ENCODE measurements at regions not wholly inside any gene's neighbourhood (a gene's known extent, or its start where the extent isn't known, plus 50 kb on each side); places are given as distances from the start of the nearest gene placed in this dataset.

- Histone ChIP-seq H3K27me3 (replicated peaks; ENCODE audit: insufficient read depth, low read length) (no peaks in the 10 kb centered on the region), H3K36me3 (replicated peaks; ENCODE audit: insufficient read depth, low read length) (no peaks in the 10 kb centered on the region), H3K9me3 (replicated peaks; ENCODE audit: insufficient read depth, low read length) (no peaks in the 10 kb centered on the region), H3K9me2 (replicated peaks; ENCODE audit: insufficient read depth, low read length) (no peaks in the 10 kb centered on the region), H2AFZ (ENCODE audit: low read length) (no peak overlapping the region), H3K4me2 (ENCODE audit: low read depth, low read length) (no peak overlapping the region), H3K79me2 (ENCODE audit: low read length) (no peaks in the 10 kb centered on the region), H3K4me3 (ENCODE audit: low read length) (no peak overlapping the region), H3K9ac (ENCODE audit: low read length) (no peak overlapping the region), H3K4me1 (ENCODE audit: low read length) (no peaks in the 10 kb centered on the region), H3F3A (ENCODE audit: insufficient read depth, low read length) (no peaks in the 10 kb centered on the region), H3K27ac (ENCODE audit: low read length) (no peak overlapping the region), H4K20me1 (ENCODE audit: insufficient read depth, low read length) (no peaks in the 10 kb centered on the region)
- TF ChIP-seq, protein P1, sequence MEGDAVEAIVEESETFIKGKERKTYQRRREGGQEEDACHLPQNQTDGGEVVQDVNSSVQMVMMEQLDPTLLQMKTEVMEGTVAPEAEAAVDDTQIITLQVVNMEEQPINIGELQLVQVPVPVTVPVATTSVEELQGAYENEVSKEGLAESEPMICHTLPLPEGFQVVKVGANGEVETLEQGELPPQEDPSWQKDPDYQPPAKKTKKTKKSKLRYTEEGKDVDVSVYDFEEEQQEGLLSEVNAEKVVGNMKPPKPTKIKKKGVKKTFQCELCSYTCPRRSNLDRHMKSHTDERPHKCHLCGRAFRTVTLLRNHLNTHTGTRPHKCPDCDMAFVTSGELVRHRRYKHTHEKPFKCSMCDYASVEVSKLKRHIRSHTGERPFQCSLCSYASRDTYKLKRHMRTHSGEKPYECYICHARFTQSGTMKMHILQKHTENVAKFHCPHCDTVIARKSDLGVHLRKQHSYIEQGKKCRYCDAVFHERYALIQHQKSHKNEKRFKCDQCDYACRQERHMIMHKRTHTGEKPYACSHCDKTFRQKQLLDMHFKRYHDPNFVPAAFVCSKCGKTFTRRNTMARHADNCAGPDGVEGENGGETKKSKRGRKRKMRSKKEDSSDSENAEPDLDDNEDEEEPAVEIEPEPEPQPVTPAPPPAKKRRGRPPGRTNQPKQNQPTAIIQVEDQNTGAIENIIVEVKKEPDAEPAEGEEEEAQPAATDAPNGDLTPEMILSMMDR (IDR thresholded peaks at IDR 0.05; ENCODE audit: low read length) = no peak
- TF ChIP-seq EZH2 (optimal IDR thresholded peaks at IDR 0.05; ENCODE audit: low read depth, low read length) (no peak), EZH2phosphoT487 (IDR thresholded peaks at IDR 0.05; ENCODE audit: low read length) (no peak)
- DNase-seq = no peak
Observed at GRCh38 chr16:17013038-17013437, 457.7 kb downstream of the XYLT1 start.

DNA sequence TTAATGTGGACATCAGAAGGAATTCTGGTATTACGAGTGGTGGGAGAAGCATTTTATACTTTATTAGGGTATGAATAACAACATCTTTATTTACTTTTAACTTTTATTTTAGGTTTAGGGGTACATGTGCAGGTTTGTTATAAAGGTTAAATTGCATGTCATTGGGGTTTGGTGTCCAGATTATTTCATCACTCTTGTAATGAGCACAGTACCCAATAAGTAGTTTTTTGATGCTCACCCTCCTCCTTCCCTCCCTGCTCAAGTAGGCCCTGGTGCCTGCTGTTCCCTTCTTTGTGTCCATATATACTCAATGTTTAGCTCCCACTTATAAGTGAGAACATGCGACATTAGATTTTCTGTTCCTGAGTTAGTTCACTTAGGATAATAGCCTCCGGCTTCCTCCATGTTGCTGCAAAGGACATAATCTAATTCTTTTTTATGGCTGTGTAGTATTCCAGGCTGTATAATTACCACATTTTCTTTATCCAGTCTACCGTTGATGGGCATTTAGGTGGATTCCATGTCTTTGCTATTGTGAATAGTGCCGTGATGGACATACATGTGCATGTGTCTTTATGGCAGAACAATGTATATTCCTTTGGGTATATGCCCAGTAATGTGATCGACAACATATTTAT is 456.2 kb downstream of the XYLT1 start:
- no peak overlapping the region for H3K4me2 ChIP-seq (ENCODE audit: low read depth, low read length)
- no peaks in the 10 kb centered on the region for H3K27me3 ChIP-seq (replicated peaks; ENCODE audit: insufficient read depth, low read length)

DNA sequence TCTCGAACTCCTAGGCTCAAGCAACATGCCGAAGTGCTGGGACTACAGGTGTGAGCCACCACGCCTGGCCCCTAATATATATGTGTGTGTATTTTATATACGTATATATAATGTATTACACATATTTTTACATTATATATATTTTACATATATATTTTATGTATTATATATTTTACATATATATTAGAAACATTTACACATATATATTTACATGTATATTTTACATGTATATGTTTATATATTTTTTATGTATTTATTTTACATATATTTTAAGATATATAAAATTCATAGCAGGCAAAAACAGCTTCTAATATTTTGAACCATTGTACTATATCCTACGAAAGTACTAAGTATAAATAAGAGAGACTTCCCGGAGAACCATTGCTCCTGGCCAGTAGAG is 455.1 kb downstream of the XYLT1 start:
- TF ChIP-seq, protein P1 (IDR thresholded peaks at IDR 0.05; ENCODE audit: low read length) = no peak
- Histone ChIP-seq H3K4me2 (ENCODE audit: low read depth, low read length) (no peak overlapping the region), H3K4me1 (ENCODE audit: low read length) (no peaks in the 10 kb centered on the region), H3K79me2 (ENCODE audit: low read length) (no peaks in the 10 kb centered on the region), H3K9ac (ENCODE audit: low read length) (no peak overlapping the region), H3K9me2 (replicated peaks; ENCODE audit: insufficient read depth, low read length) (no peaks in the 10 kb centered on the region), H3F3A (ENCODE audit: insufficient read depth, low read length) (no peaks in the 10 kb centered on the region), H3K4me3 (ENCODE audit: low read length) (no peak overlapping the region), H3K27me3 (replicated peaks; ENCODE audit: insufficient read depth, low read length) (no peaks in the 10 kb centered on the region), H2AFZ (ENCODE audit: low read length) (no peak overlapping the region), H3K27ac (ENCODE audit: low read length) (no peak overlapping the region), H3K9me3 (replicated peaks; ENCODE audit: insufficient read depth, low read length) (no peaks in the 10 kb centered on the region), H4K20me1 (ENCODE audit: insufficient read depth, low read length) (no peaks in the 10 kb centered on the region), H3K36me3 (replicated peaks; ENCODE audit: insufficient read depth, low read length) (no peaks in the 10 kb centered on the region)
- DNase-seq = no peak

More for the DNA sequence above, 456.2 kb downstream of the XYLT1 start:
- H3K27ac ChIP-seq (ENCODE audit: low read length) = no peak overlapping the region
- no peaks in the 10 kb centered on the region for H3K9me3 ChIP-seq (replicated peaks; ENCODE audit: insufficient read depth, low read length)
- H3K36me3 ChIP-seq (replicated peaks; ENCODE audit: insufficient read depth, low read length) = no peaks in the 10 kb centered on the region
- no peaks in the 10 kb centered on the region for H3K9me2 ChIP-seq (replicated peaks; ENCODE audit: insufficient read depth, low read length)
- DNase-seq = no peak
- H3F3A ChIP-seq (ENCODE audit: insufficient read depth, low read length) = no peaks in the 10 kb centered on the region
- no peaks in the 10 kb centered on the region for H3K4me1 ChIP-seq (ENCODE audit: low read length)
- H4K20me1 ChIP-seq (ENCODE audit: insufficient read depth, low read length) = no peaks in the 10 kb centered on the region
- H3K4me3 ChIP-seq (ENCODE audit: low read length) = no peak overlapping the region
- no peak overlapping the region for H2AFZ ChIP-seq (ENCODE audit: low read length)
- TF ChIP-seq EZH2phosphoT487 (IDR thresholded peaks at IDR 0.05; ENCODE audit: low read length) (no peak), EZH2 (optimal IDR thresholded peaks at IDR 0.05; ENCODE audit: low read depth, low read length) (no peak)
- TF ChIP-seq, protein P1 (IDR thresholded peaks at IDR 0.05; ENCODE audit: low read length) = no peak
- H3K79me2 ChIP-seq (ENCODE audit: low read length) = no peaks in the 10 kb centered on the region
- H3K9ac ChIP-seq (ENCODE audit: low read length) = no peak overlapping the region
